ENCODE measurements at regions not wholly inside any gene's neighbourhood (a gene's known extent, or its start where the extent isn't known, plus 50 kb on each side); places are given as distances from the start of the nearest gene placed in this dataset.

DNA sequence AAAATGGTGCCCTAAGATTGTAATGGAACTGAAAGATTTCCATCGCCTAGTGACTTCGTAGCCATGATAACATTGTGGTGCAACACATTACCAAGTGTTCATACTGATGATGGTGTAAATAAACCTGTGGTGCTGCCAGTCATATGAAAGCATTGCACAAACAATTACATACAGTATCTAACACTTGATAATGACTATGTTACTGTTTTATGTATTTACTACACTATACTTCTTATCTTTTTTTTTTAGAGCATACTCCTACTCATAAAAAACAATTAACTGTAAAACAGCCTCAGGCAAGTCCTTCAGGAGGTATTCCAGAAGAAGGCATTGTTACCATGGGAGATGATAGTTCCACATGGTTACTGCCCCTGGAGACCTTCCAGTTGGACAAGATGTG is 152.7 kb upstream of the EDNRA start:
- no peak for DNase-seq

DNA sequence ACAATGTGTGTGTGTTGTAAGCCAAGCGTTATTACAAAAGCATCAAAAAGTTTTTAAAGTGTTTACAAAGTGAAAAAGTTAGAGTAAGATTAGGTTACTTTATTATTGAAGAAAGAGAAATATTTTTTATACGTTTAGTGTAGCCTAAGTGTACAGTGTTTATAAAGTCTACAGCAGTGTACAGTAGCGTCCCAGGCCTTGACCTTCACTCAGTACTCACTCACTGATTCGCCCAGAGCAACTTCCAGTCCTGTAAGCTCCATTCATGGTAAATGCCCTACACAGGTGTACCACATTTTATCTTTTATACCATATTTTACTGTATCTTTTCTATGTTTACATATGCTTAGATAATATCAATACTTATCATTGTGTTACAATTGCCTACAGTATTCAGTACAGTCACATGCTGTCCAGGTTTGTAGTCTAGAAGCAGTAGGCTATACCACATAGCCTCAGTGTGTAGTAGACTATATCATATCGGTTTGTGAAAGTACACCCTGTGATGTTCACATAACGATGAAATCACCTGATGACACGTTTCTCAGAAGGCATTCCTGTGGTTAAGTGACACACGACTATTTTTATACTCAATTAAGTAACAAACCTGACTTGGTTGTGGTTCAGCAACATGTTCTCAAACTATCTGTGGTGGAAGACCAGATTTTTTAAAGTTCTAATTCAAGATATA is 152.0 kb upstream of the EDNRA start:
- DNase-seq: no peak

DNA sequence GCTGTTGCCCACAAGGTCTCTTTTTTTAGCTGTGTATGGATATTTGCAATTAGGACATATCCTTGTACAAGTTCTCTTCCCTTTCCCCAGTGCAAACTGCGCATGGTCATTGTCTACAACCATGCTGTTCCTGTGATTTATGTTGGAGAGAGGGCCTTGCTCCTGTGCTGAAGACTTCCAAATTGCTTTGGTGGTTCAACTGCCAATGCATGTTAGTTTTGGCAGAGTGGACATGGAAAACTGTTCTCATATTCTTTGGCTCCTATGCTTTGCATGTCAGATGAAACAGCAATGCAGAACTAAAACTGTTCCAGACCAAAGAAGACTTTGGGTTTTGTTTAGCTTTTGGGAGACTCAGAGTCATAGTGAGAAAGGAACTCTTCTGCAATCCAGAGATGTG is 148.8 kb upstream of the EDNRA start:
- DNase-seq: no peak

DNA sequence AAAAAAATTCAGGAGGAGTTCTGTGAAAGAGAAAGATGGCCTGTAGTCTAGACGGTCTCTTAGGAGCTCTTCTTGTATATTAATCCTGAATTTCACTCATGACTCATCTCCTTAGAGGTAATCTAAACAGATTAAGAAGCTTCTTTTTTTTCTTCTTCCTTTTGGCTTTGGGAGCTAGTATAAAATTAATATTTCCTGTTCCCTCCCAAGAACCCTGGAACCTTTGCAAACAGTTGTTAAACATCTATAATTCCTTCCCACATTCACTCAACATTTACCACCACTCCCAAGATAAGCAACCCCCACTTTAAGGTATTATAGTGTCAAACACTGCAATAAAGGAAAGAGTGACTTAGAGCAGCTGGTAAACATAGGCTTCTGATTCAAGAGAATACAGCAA is 146.4 kb upstream of the EDNRA start:
- DNase-seq: no peak

DNA sequence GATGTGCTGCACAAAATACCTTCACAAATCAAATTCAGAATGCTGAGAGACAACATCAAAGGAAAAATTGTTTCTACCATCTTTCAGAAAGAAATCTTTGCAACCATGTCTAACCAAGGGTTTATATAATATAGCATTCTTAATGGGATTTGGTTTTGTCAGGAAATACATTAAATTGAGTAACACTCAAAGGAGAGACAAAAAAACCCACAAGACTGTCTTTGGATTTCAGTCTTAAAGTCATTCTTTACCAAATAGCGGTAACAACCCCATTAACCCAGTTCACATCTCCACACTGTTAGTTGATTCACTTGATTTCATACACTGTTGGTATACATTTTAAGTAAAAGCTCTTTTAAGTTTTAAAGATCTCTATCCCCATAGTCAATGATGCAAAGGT is 145.7 kb upstream of the EDNRA start:
- no peak for DNase-seq

DNA sequence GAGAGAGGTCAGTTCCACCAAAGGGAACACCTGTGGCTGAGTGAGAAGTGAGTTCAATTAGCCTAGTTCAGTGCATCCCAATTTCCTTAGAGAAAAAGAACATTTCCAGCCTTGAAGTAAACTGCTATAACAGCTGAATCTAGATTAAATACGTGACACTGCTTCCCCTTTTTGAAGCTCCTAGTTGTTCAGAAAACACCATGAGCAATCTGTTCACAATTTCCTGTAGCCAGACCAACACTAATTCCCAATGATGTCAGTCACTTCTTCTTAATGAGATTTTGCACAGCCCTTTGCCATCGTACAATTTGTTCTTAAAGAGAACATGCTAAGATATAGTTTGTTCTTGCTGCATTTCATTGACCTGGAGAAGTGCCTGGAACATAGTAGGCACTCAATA is 144.6 kb upstream of the EDNRA start:
- DNase-seq: no peak

DNA sequence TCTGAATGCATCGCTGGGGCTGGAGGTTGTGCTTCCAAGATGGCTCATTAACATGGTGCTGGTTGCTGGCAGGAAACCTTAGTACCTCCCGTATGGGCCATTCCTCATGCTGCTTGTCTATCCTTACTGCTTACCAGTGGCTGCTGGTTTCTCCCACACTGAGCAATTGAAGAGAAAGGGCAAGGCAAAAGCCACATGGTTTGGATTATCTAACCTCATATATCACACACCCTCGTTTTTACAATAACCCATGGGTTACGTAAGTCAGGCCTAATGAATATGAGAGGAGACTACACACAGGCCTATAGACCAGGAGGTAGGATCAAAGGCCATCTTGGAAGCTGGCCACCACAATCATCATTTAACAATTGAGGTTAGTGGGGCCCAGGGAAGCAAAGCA is 141.8 kb upstream of the EDNRA start:
- DNase-seq: no peak

DNA sequence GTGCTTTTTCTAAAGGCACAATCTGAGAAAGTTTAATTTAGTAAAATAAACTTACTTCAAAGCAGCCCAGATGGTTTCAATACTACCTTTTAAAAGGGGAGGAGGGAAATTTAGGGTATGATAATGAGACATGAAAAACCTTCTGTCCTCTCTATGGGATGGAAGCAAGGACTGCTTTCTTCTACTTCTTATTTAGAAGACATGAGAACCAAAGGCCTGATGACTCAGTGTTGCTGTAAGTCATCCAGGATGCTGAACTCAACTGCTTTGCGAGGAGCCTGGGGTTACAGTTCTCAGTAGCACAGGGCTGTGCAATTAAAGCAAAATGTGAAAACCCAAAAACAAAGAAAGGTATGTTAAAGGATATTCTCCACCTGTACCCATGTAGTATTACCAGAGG is 140.8 kb upstream of the EDNRA start:
- no peak for DNase-seq

DNA sequence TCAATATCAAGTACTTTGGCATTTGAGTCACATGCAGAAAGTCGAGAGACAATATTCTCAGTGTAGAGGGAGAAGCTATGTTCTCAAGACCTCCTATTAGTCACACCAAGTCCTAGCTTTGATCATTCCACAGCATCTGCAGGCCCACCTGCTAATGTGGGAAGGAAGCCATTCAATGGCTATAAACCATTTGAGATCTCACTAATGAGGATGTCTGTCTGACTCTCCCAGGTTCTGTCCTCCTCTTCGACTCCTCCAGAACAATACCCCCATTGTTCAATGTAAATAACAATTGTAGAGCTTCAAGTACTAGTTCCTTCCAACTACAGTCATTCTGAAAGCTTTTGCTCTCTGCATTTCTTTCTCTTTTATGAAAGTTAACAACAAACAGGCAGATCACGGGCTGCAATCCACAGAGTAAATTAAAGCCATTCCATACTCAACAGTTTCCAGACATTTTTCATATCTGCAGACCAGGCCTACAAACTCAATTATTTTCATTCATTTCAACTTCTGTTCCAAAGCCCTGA is 140.2 kb upstream of the EDNRA start:
- DNase-seq: no peak

DNA sequence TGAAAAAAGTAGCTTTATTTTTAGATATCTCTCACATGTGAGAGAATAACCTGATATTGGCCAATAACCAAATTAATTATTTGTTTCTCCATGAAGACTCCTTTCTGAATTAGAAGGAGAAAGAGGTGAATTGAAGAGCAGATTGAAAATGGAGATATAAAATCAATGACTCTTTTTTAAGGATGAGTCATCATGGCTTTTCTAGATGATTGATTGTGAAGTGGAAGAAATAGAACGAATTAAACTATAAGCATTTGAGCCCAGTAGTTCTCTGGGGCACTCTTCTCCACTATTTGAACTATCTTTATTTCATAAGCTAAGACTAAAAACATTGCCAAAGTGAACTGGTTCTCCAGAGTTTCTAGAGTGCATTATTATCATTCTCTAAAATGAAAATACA is 137.2 kb upstream of the EDNRA start:
- DNase-seq: no peak

DNA sequence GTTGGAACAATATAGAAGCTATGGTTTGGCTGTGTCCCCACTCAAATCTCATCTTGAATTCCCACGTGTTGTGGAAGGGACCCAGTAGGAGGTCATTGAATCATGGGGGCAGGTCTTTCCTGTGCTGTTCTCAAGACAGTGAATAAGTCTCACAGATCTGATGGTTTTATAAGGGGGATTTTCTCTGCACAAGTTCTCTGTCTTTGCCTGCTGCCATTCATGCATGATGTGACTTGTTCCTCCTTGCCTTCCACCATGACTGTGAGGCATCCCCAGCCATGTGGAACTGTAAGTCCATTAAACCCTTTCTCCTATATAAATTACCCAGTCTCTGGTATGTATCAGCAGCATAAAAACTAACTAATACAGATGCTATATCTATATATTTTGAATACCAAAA is 135.2 kb upstream of the EDNRA start:
- no peak for DNase-seq

DNA sequence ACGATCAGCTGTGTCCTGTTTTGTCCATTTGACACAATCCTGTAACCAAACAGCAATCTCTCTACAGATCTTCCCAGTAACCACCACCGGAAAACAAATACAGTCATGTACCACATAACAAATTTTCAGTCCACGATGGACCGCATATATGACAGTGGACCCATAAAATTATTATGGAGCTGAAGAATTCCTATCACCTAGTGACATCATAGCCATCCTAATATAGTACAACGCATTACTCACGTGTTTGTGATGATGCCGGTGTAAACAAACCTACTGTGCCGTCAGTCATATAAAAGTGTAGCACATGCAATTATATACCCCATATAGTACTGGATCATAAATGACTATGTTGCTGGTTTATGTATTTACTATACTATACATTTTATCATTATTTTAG is 133.7 kb upstream of the EDNRA start:
- no peak for DNase-seq

DNA sequence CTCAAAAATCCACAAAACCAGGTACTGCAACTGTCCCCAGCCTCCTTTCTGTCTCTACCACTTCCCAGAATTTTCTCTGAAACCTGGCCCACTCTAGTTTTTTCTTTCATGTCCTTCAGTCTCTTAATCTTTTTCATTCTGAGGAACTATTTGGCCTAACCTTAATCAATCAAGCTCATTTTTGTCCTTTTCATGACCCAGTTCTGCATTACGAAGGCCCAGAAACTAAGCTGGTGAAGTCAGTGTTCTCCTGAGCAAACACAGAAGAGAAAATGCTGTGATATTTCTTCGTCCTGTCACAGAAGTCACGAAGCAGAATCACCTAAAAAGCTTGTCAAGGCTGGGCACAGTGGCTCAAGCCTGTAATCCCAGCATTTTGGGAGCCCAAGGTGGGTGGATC is 131.7 kb upstream of the EDNRA start:
- DNase-seq: no peak

DNA sequence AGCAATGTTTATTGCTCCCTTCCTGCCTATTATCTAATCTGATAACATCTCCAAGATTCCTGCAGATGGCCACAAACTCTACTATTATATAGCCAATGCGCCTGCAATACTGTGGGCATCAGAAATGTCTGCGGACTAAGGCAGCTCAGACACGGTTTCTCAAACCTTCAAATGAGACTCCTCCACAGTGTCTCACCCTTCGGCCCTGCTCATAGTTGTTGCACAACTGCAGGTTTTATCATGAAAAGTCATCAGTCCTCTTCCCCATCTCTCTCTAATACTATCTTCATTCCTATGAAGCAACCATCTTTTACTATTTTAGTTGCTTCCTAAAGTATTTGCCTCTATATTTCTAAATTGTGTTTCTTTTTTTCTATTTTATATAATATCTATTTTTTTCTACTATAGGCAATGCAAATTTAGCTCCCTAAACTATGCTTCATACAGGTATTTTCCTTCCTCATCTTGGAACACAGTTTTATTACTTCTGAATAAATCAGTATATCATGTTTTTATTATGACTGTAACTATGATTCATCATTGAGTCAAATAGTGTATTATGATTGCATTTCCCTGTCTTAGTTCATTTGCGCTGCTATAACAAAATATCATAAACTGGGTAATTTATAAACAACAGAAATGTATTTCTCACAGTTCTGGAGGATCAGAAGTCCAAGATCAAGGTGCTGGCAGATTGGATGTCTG is 129.7 kb upstream of the EDNRA start:
- DNase-seq: no peak

DNA sequence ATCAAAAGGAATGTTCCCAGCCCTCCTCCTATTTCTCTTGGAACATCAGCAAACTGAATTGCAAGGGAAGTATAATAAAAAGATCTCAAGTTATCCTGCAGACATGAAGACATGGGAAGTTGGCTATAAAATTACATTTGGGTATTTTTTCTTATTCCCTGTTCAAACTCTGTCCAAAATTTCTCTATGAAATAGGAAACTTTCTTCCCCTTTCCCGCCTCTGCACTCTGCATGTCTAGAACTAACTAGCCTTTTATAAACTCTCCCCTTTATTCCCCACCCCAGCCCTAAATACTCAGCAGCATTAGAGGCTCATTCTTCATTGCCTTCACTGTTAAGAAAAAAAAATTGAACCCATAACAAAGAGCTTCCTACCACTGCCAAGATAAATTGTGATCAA is 126.7 kb upstream of the EDNRA start:
- DNase-seq: no peak

DNA sequence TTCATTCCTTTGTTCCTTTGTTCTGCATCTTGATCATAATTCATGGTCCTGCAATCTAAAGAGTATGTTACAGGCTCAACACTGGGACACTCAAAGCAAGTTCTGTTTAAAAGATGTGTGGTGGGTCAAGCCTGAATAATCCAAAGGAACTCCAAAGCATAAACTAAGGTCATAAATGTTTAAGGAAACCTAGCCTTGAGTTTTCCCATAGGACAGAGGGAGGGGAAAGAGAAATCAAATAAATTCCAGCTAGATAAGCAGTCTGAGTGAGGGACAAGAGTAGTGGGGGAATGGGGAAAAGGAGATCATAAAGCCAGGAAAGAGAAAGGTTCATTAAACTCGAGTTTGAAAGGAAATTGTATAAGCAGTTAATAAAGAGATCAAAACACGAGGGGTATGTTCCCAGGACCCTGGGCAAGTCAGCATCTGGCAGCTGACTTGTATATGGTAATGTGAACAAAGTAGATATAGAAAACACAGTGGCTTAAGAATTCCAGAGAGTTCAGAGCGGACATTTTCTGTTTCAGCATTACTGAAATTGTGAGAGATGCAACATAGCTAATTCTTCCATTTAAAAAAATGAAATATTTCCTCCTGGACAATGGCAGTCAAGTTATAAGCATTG is 125.8 kb upstream of the EDNRA start:
- no peak for DNase-seq

DNA sequence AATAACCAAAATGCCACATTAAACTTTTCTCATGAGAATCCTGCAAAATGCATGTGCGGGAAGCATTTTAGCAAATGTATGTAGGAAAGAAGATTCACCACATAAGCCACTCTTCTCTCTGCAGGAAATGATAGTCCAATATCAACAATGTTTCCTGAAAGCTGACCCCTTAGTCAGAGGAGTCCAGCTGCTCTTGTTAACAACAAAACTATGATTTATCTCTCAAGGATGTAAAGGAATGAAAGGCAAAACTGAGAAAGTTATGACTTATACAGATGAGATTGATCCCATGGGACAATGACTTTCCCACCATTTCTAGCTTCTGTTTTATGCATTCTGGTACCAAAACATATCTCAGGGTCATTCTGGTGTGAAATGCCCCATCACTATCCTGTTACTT is 125.0 kb upstream of the EDNRA start:
- DNase-seq: no peak

DNA sequence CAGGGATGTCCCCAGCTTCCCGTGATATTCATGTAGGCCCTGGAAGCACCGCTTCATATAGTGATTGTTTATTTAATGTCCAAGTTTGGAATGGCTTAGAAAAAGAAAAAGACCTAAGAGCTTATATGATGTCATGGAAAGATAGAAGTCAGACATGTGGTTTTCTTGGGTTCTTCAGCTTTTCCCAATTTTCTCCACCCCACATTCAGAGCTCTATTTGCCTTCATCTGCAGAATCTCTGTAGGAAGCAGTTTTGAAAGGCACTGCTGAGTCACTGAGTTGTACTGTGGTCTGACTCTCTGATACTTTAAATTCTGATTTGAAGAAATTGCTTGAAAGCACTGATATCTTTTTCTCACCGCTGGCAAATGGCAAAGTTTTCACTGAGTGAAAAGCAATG is 120.6 kb upstream of the EDNRA start:
- DNase-seq: no peak

DNA sequence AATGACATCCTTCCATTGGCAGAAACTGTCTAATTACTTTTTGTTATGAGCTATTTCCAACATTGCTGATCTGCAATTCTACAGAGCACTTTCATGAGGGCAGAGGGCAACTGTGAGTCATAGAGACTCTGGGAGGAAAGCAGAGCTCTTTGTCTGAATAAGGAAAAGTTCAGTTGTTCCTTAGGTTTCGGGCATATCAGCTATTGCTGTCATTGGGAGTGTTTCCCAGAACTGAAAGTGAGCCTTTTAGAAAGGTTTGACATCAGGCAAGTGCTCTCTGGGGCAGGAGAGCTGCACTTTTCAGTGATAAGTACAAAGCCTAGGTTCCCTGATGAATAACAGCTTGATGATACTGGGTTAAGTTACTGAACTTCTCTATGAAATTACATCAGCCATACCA is 119.2 kb upstream of the EDNRA start:
- no peak for DNase-seq

DNA sequence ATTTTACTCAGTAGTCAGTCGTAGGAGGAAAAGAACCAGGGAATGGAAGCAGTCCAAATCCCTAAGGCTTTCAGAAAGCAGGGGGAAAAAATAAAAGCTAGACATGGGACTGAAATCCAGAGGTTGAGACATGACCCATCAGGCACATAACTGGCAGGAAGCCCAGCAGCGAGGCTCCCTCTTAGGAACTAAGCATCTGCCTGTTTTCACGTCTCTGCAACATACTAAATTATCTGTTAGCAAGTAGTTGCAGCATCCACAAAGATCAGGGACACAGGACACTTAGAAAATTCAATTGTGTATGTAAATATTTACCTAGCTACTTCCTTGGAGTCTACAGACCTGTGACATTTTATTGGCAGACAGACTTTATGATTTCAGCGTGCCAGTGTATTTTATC is 118.0 kb upstream of the EDNRA start:
- DNase-seq: no peak

DNA sequence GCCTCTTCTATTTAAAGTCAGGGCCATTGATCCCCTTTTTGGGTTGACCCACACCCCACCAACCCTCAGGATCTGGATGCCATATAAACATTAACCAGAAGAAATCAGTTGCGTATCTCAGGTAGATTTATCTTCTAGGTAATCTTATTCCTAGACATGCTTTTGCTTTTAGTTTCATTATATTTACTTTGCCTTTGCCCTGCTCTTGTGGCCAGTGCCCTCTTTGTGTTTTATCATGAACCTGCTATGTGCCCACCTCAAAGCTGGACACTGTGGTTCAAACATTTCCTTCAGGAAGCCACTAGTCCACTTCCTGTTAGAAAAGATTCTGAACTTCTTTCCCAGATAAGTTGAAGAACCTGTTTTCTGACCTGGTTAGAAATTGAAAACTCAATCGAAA is 117.4 kb upstream of the EDNRA start:
- DNase-seq: no peak

DNA sequence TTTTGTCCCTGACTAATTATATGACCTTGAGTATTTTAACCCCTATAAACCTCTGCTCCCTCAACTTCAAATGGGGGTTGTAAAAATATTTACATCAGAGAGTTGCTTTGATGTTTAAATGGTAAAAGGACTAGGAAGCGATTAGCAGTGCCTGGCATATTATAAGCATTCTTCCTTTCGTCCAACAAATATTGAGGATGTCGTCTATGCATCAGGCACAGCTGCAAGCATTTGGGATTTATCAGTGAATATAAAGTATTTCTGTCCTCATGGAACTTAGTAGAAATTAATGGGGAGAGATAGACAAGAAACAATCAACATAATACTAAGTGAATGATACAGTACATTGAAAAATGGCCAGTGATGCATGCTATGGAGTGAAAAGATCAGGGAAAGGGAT is 115.5 kb upstream of the EDNRA start:
- no peak for DNase-seq

DNA sequence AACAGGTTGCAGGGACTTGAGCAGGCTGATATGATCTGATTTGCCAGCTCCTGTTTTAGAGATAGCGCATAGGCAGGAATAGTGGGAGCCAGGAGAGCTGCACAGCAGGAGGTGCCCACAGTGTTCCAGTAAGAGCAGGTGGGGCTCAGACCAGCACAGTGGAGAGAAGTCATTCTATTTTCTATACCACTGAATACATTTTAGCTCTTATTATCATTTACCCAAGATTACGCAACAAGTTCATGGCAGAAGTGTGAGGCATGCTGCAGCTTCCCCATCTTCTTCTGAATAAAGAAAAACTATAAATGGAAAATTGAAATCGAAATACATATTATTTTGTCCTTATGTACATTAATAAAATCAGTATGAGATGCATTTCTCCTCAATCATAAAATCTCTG is 114.7 kb upstream of the EDNRA start:
- no peak for DNase-seq

DNA sequence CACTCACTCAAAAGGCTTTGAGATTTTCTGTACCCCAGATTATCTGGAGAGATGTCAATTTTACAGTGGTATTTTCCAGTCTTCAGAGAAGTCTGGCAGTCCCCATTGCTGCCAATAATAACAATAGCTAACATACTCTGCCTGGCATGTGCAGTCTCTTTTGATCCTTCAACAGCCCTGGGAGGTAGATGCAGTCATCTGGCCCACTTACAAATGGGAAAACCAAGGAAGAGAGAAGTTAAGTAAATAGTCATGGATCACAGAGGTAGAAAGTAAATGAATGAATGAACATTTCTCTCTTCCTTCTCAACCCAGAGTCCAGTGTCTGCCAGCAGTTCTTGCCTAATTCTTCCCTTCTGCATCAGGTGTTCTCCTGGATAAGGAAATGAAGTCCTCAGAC is 113.0 kb upstream of the EDNRA start:
- no peak for DNase-seq

DNA sequence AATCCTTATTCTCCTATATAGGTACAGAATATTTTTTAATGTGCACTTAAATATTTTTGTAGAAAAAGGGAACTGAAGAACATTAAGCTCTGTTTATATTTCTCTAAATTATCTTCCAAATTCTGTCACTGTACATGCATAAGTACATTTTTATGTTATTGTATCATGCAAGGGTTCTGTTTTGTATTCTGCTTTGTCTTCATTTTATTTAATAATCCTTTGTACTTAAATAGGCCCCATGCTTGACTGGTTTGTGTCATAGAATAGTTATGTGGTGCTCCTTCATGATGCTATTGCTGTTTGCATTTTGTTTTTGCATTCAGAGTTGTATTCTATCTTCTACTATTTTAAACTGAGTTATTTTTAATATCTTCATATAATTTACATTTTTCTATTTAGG is 111.9 kb upstream of the EDNRA start:
- DNase-seq: no peak

Data from NCI-H446 treated with DMSO at 0.1 percent for 48 hours (cell line).